ENCODE measurements at regions not wholly inside any gene's neighbourhood (a gene's known extent, or its start where the extent isn't known, plus 50 kb on each side); places are given as distances from the start of the nearest gene placed in this dataset.

GRCh38 chr4:117387072-117387471 lies 301.7 kb upstream of the TRAM1L1 start:
- no peaks in the 10 kb centered on the region for H3F3A ChIP-seq (ENCODE audit: insufficient read depth, low read depth)

DNA sequence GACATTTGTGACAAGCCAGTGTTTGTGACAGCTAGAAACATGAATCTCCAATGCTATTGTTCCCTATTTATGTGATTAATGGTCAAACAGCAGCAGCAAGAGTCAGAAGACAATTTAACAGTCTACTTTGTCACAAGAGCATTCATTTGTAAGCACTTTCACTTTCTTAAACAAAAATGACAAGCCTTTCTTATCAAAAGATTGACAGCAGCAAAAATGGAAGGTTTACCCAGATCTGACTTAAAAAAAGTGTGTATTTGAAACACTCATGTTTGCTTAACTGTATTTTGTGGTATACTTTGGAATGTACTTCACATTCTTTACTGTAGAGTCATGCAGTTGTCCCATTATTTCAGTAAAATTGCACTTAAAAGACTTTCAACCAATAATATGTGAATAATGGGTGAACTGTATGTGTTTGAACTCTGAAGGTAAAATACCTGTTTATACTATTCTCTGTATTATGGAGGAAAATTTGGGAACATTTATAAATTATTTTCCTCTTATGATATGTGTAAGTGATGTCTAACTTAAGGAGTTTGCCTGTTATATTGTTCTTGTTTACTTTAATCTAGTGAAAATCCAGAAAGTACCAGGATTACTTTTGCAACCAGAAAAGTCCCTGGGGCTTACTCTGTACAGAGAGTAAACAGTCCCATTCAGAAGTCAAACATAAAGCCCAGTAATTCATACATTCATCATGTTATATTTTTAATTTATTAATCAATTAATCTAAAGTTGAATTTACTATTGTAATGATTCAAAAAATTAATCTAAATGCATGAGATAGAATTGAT lies 314.9 kb upstream of the TRAM1L1 start:
- ChIA-PET CTCF (no interaction called here), POLR2A (ENCODE audit: unreplicated experiment) (no interaction called here)
- Histone ChIP-seq H3K27ac (peak overlapping the region; percentile 32; the same call in 1 of the 2 replicates), H3K9me2 (ENCODE audit: insufficient read depth) (no peaks in the 10 kb centered on the region), H3K4me2 (peak overlapping the region; percentile 64), H3K79me2 (ENCODE audit: low read depth) (no peaks in the 10 kb centered on the region), H3K9me3 (ENCODE audit: insufficient read depth, low read depth) (no peaks in the 10 kb centered on the region), H3K4me3 (peak overlapping the region; percentile 11; the same call in 1 of the 2 replicates), H3K36me3 (ENCODE audit: low read depth) (no peaks in the 10 kb centered on the region), H3K4me1 (replicated peaks; ENCODE audit: insufficient read depth) (peaks cover 18% of the 10 kb centered on the region), H3K27me3 (ENCODE audit: insufficient read depth, low read depth) (no peaks in the 10 kb centered on the region), H4K20me1 (ENCODE audit: insufficient read depth) (no peaks in the 10 kb centered on the region), H3F3A (ENCODE audit: insufficient read depth, low read depth) (peaks cover 8% of the 10 kb centered on the region; the same call in 1 of the 2 replicates), H2AFZ (no peak overlapping the region)
- TF ChIP-seq EZH2 (IDR thresholded peaks at IDR 0.05; ENCODE audit: low read depth) (no peak), CTCF (conservative IDR thresholded peaks at IDR 0.05) (no peak)
- BruUV-seq (replicated peaks): no TSS peak
- peak in 1 of 2 experiments; percentile 67 for DNase-seq
- intact Hi-C loops (cut with micrococcal nuclease; ENCODE audit: unreplicated experiment): loop anchor here (10.0 kb wide), 1 partner anchor 265 kb away; no protein-coding TSS in a partner anchor

More at GRCh38 chr4:117387072-117387471, 301.7 kb upstream of the TRAM1L1 start:
- Histone ChIP-seq H3K36me3 (ENCODE audit: low read depth) (no peaks in the 10 kb centered on the region), H3K79me2 (ENCODE audit: low read depth) (no peaks in the 10 kb centered on the region), H2AFZ (no peak overlapping the region), H4K20me1 (ENCODE audit: insufficient read depth) (no peaks in the 10 kb centered on the region), H3K27me3 (ENCODE audit: insufficient read depth, low read depth) (no peaks in the 10 kb centered on the region), H3K4me1 (replicated peaks; ENCODE audit: insufficient read depth) (no peaks in the 10 kb centered on the region), H3K9me2 (ENCODE audit: insufficient read depth) (no peaks in the 10 kb centered on the region), H3K27ac (no peak overlapping the region), H3K4me2 (no peak overlapping the region), H3K9me3 (ENCODE audit: insufficient read depth, low read depth) (no peaks in the 10 kb centered on the region), H3K4me3 (no peak overlapping the region)
- POLR2A ChIA-PET (ENCODE audit: unreplicated experiment): no interaction called here
- TF ChIP-seq EZH2 (IDR thresholded peaks at IDR 0.05; ENCODE audit: low read depth) (no peak), CTCF (conservative IDR thresholded peaks at IDR 0.05) (no peak)
- BruUV-seq (replicated peaks): no TSS peak
- no peak for DNase-seq
- intact Hi-C loops (cut with micrococcal nuclease; ENCODE audit: unreplicated experiment): no loop called here
- CTCF ChIA-PET: no interaction called here

GRCh38 chr4:117412661-117413060 lies 327.3 kb upstream of the TRAM1L1 start:
- DNase-seq: no peak
- no peak overlapping the region for H2AFZ ChIP-seq
- no TSS peak for BruUV-seq (replicated peaks)
- no peaks in the 10 kb centered on the region for H3K27me3 ChIP-seq (ENCODE audit: insufficient read depth, low read depth)
- H3K27ac ChIP-seq: no peak overlapping the region
- H3K4me3 ChIP-seq: no peak overlapping the region
- H3K79me2 ChIP-seq (ENCODE audit: low read depth): no peaks in the 10 kb centered on the region
- intact Hi-C loops (cut with micrococcal nuclease; ENCODE audit: unreplicated experiment): no loop called here
- ChIA-PET CTCF (no interaction called here), POLR2A (ENCODE audit: unreplicated experiment) (no interaction called here)
- no peaks in the 10 kb centered on the region for H3K4me1 ChIP-seq (replicated peaks; ENCODE audit: insufficient read depth)
- H3K9me2 ChIP-seq (ENCODE audit: insufficient read depth): no peaks in the 10 kb centered on the region
- no peaks in the 10 kb centered on the region for H3F3A ChIP-seq (ENCODE audit: insufficient read depth, low read depth)
- no peaks in the 10 kb centered on the region for H3K36me3 ChIP-seq (ENCODE audit: low read depth)
- no peak overlapping the region for H3K4me2 ChIP-seq
- no peaks in the 10 kb centered on the region for H4K20me1 ChIP-seq (ENCODE audit: insufficient read depth)
- TF ChIP-seq EZH2 (IDR thresholded peaks at IDR 0.05; ENCODE audit: low read depth) (no peak), CTCF (conservative IDR thresholded peaks at IDR 0.05) (no peak)
- H3K9me3 ChIP-seq (ENCODE audit: insufficient read depth, low read depth): no peaks in the 10 kb centered on the region

Data from PC-9 (cell line).